HUES64 (cell line): ENCODE measurements at regions not wholly inside any gene's neighbourhood (a gene's known extent, or its start where the extent isn't known, plus 50 kb on each side); places are given as distances from the start of the nearest gene placed in this dataset.

Source experiments
- H3K27ac ChIP-seq: 2 replicates; pipeline ENCODE4 v1.7.0; 2013; ENCODE audit warnings: low read depth, low read length, inconsistent platforms
- H3K27me3 ChIP-seq: 2 replicates; pipeline ENCODE4 v1.6.1; 2013; ENCODE audit warnings: mild to moderate bottlenecking, low read length; ENCODE audit not compliant: insufficient read depth
- H3K36me3 ChIP-seq: 2 replicates; pipeline ENCODE4 v1.6.1; 2013; ENCODE audit warnings: mild to moderate bottlenecking, low read length; ENCODE audit not compliant: insufficient read depth
- H3K4me1 ChIP-seq: 2 replicates; pipeline ENCODE4 v1.6.1; 2013; ENCODE audit warnings: mild to moderate bottlenecking, low read length, moderate library complexity; ENCODE audit not compliant: insufficient read depth
- H3K4me3 ChIP-seq: 2 replicates; pipeline ENCODE4 v1.5.1; 2013; ENCODE audit warnings: mild to moderate bottlenecking, low read length, moderate library complexity
- H3K9ac ChIP-seq: 2 replicates; pipeline ENCODE4 v1.6.1; 2013; ENCODE audit warnings: mild to moderate bottlenecking, low read depth, low read length
- H3K9me3 ChIP-seq: 2 replicates; pipeline ENCODE4 v1.6.1; 2013; ENCODE audit warnings: low read depth, low read length; ENCODE audit not compliant: insufficient read depth
- WGBS: fragments of 150-250, 120-280 bp; methylation state at CpG from one replicate; pipeline ENCODE4 v1.1.7; 2013; ENCODE audit warnings: missing lambda C conversion rate; 5-methylcytosine and 5-hydroxymethylcytosine counted together

- H3K9me3 ChIP-seq = peaks cover 97% of the 10 kb centered on the region
- H3K36me3 ChIP-seq = no peaks in the 10 kb centered on the region
- H3K4me3 ChIP-seq = no peak overlapping the region
- H3K9ac ChIP-seq = no peak overlapping the region
- H3K27ac ChIP-seq = no peak overlapping the region
- H3K27me3 ChIP-seq = no peaks in the 10 kb centered on the region
- no peaks in the 10 kb centered on the region for H3K4me1 ChIP-seq
- 65% methylated on average over 5 of the region's 5 CpGs for WGBS
Observed at GRCh38 chr7:159227433-159227832, 82.8 kb upstream of the VIPR2 start.

GRCh38 chr7:159226011-159226702, 81.5 kb upstream of the VIPR2 start:
- Histone ChIP-seq H3K27ac (no peak overlapping the region), H3K36me3 (no peaks in the 10 kb centered on the region), H3K27me3 (no peaks in the 10 kb centered on the region), H3K4me3 (no peak overlapping the region), H3K9ac (no peak overlapping the region), H3K9me3 (peaks cover 98% of the 10 kb centered on the region), H3K4me1 (no peaks in the 10 kb centered on the region)
- 64% methylated on average over 6 of the region's 6 CpGs for WGBS

- 88% methylated on average over 7 of the region's 7 CpGs for WGBS
Observed at GRCh38 chr7:159218607-159219006, 73.9 kb upstream of the VIPR2 start.

GRCh38 chr7:159218170-159218569, 73.5 kb upstream of the VIPR2 start:
- Histone ChIP-seq H3K27ac (no peak overlapping the region), H3K36me3 (no peaks in the 10 kb centered on the region), H3K9me3 (peaks cover 97% of the 10 kb centered on the region), H3K27me3 (no peaks in the 10 kb centered on the region), H3K4me3 (no peak overlapping the region; the same call in 1 of the 2 replicates), H3K9ac (no peak overlapping the region), H3K4me1 (no peaks in the 10 kb centered on the region)
- WGBS = 47% methylated on average over 1 of the region's 1 CpG

More at GRCh38 chr7:159218607-159219006, 73.9 kb upstream of the VIPR2 start:
- H3K9ac ChIP-seq = no peak overlapping the region
- H3K27me3 ChIP-seq = no peaks in the 10 kb centered on the region
- no peaks in the 10 kb centered on the region for H3K4me1 ChIP-seq
- H3K36me3 ChIP-seq = no peaks in the 10 kb centered on the region
- H3K27ac ChIP-seq = no peak overlapping the region
- H3K4me3 ChIP-seq = no peak overlapping the region
- peaks cover 97% of the 10 kb centered on the region for H3K9me3 ChIP-seq

- Histone ChIP-seq H3K9me3 (peaks cover 95% of the 10 kb centered on the region), H3K4me1 (no peaks in the 10 kb centered on the region), H3K36me3 (no peaks in the 10 kb centered on the region), H3K27ac (no peak overlapping the region), H3K27me3 (no peaks in the 10 kb centered on the region), H3K9ac (no peak overlapping the region), H3K4me3 (no peak overlapping the region)
- WGBS = 85% methylated on average over 4 of the region's 4 CpGs
Observed at GRCh38 chr7:159215076-159215475, 70.4 kb upstream of the VIPR2 start.

- Histone ChIP-seq H3K36me3 (no peaks in the 10 kb centered on the region), H3K9me3 (peaks cover 93% of the 10 kb centered on the region), H3K27me3 (no peaks in the 10 kb centered on the region), H3K4me1 (no peaks in the 10 kb centered on the region), H3K9ac (no peak overlapping the region), H3K27ac (no peak overlapping the region), H3K4me3 (no peak overlapping the region)
- WGBS = no CpG with 5 or more reads among the region's 2 CpGs
Observed at GRCh38 chr7:159213253-159213652, 68.6 kb upstream of the VIPR2 start.

- Histone ChIP-seq H3K9ac (no peak overlapping the region), H3K9me3 (peaks cover 93% of the 10 kb centered on the region), H3K27me3 (no peaks in the 10 kb centered on the region), H3K4me1 (no peaks in the 10 kb centered on the region), H3K36me3 (no peaks in the 10 kb centered on the region), H3K27ac (no peak overlapping the region), H3K4me3 (no peak overlapping the region)
- WGBS = 73% methylated on average over 4 of the region's 4 CpGs
Observed at GRCh38 chr7:159212226-159212625, 67.6 kb upstream of the VIPR2 start.

GRCh38 chr7:159211540-159212182, 67.0 kb upstream of the VIPR2 start:
- H3K9me3 ChIP-seq = peaks cover 89% of the 10 kb centered on the region

GRCh38 chr7:159210581-159211235, 66.0 kb upstream of the VIPR2 start:
- Histone ChIP-seq H3K27ac (no peak overlapping the region), H3K9ac (no peak overlapping the region), H3K36me3 (no peaks in the 10 kb centered on the region), H3K4me3 (no peak overlapping the region), H3K9me3 (peaks cover 82% of the 10 kb centered on the region), H3K27me3 (no peaks in the 10 kb centered on the region), H3K4me1 (no peaks in the 10 kb centered on the region)
- 100% methylated on average over 1 of the region's 1 CpG for WGBS

More at GRCh38 chr7:159211540-159212182, 67.0 kb upstream of the VIPR2 start:
- Histone ChIP-seq H3K9ac (no peak overlapping the region), H3K27ac (no peak overlapping the region), H3K36me3 (no peaks in the 10 kb centered on the region), H3K4me1 (no peaks in the 10 kb centered on the region), H3K27me3 (no peaks in the 10 kb centered on the region), H3K4me3 (no peak overlapping the region)
- 82% methylated on average over 19 of the region's 19 CpGs for WGBS

- Histone ChIP-seq H3K9me3 (peaks cover 82% of the 10 kb centered on the region), H3K4me1 (no peaks in the 10 kb centered on the region), H3K9ac (no peak overlapping the region), H3K27me3 (no peaks in the 10 kb centered on the region), H3K4me3 (no peak overlapping the region), H3K36me3 (no peaks in the 10 kb centered on the region), H3K27ac (no peak overlapping the region)
- WGBS = 60% methylated on average over 3 of the region's 3 CpGs
Observed at GRCh38 chr7:159209429-159209828, 64.8 kb upstream of the VIPR2 start.

- Histone ChIP-seq H3K36me3 (no peaks in the 10 kb centered on the region), H3K27ac (no peak overlapping the region), H3K4me1 (no peaks in the 10 kb centered on the region), H3K9ac (no peak overlapping the region), H3K4me3 (no peak overlapping the region), H3K9me3 (peaks cover 83% of the 10 kb centered on the region), H3K27me3 (no peaks in the 10 kb centered on the region)
- WGBS = 80% methylated on average over 2 of the region's 2 CpGs
Observed at GRCh38 chr7:159207951-159208350, 63.3 kb upstream of the VIPR2 start.
